HG03565 (cell line): ENCODE measurements at regions not wholly inside any gene's neighbourhood (a gene's known extent, or its start where the extent isn't known, plus 50 kb on each side); places are given as distances from the start of the nearest gene placed in this dataset.

Experiments used
- ATAC-seq: cut with Tn5 transposase; IDR thresholded peaks from one replicate; pipeline ENCODE4 v1.9.1; 2021; ENCODE audit warnings: mild to moderate bottlenecking, moderate library complexity; ENCODE audit not compliant: unreplicated experiment

- no peak for ATAC-seq
Measured at GRCh38 chr5:2181149-2181548, 298.4 kb upstream of the IRX4 start.

GRCh38 chr5:2180456-2180855 is 297.7 kb upstream of the IRX4 start:
- no peak for ATAC-seq

GRCh38 chr5:2179861-2180260 is 297.1 kb upstream of the IRX4 start:
- ATAC-seq = no peak

- ATAC-seq = no peak
Measured at GRCh38 chr5:2178528-2178927, 295.8 kb upstream of the IRX4 start.

GRCh38 chr5:2178071-2178477 is 295.3 kb upstream of the IRX4 start:
- ATAC-seq = no peak

- ATAC-seq = no peak
Measured at GRCh38 chr5:2177244-2177643, 294.5 kb upstream of the IRX4 start.

- no peak for ATAC-seq
Measured at GRCh38 chr5:2176581-2176980, 293.9 kb upstream of the IRX4 start.

GRCh38 chr5:2175842-2176404 is 293.2 kb upstream of the IRX4 start:
- no peak for ATAC-seq

GRCh38 chr5:2175041-2175440 is 292.3 kb upstream of the IRX4 start:
- ATAC-seq = no peak

- ATAC-seq = no peak
Measured at GRCh38 chr5:2174538-2174937, 291.8 kb upstream of the IRX4 start.

GRCh38 chr5:2173151-2173834 is 290.6 kb upstream of the IRX4 start:
- ATAC-seq = no peak

- ATAC-seq = no peak
Measured at GRCh38 chr5:2172471-2172870, 289.7 kb upstream of the IRX4 start.

GRCh38 chr5:2170761-2171160 is 288.0 kb upstream of the IRX4 start:
- no peak for ATAC-seq

GRCh38 chr5:2169850-2170760 is 287.4 kb upstream of the IRX4 start:
- no peak for ATAC-seq

GRCh38 chr5:2169430-2169808 is 286.7 kb upstream of the IRX4 start:
- ATAC-seq = no peak

GRCh38 chr5:2168601-2169429 is 286.1 kb upstream of the IRX4 start:
- no peak for ATAC-seq

GRCh38 chr5:2167671-2168070 is 284.9 kb upstream of the IRX4 start:
- ATAC-seq = no peak

GRCh38 chr5:2166979-2167377 is 284.3 kb upstream of the IRX4 start:
- ATAC-seq = no peak

GRCh38 chr5:2166306-2166978 is 283.7 kb upstream of the IRX4 start:
- no peak for ATAC-seq

- no peak for ATAC-seq
Measured at GRCh38 chr5:2165615-2166305, 283.0 kb upstream of the IRX4 start.
